ENCODE measurements at regions not wholly inside any gene's neighbourhood (a gene's known extent, or its start where the extent isn't known, plus 50 kb on each side); places are given as distances from the start of the nearest gene placed in this dataset.

DNA sequence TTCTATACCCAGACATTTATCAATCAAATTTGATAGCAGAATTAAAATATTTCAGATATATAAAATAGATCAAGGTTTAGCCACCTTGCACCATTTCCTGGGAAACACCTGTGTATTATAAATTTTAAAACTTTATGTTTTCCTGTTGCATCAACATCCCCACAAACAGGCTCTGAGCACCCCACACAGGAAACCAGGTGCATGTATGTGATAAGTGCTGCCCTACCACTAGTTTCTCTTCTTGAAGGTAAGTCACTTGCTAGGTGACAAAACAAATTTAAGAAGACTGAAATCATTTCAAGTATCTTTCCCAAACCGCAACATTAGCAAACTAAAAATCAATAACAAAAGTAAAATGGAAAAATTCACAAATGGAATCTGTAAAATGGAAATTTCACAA lies 496.1 kb upstream of the CCDC54 start:
- Histone ChIP-seq H3K4me3 (ENCODE audit: low read length in 2 of 2) (no peak overlapping the region), H3K36me3 (ENCODE audit: control insufficient read depth in 1 of 2, insufficient read depth in 2 of 2, low read length in 1 of 2) (no peaks in the 10 kb centered on the region), H3K27me3 (ENCODE audit: control insufficient read depth in 1 of 2, insufficient read depth in 2 of 2, low read length in 1 of 2) (no peaks in the 10 kb centered on the region), H3K9me3 (ENCODE audit: control insufficient read depth, low read length) (no peaks in the 10 kb centered on the region), H3K27ac (ENCODE audit: low read depth in 1 of 2, low read length in 2 of 2) (no peak overlapping the region), H3K4me1 (ENCODE audit: control insufficient read depth in 1 of 2, insufficient read depth in 2 of 2, low read length in 2 of 2) (no peaks in the 10 kb centered on the region)
- ATAC-seq (ENCODE audit: low FRiP score) (no peak), DNase-seq (no peak)
- WGBS, 2 donors, result 95% methylated on average over 1 of the region's 1 CpG
- intact Hi-C loops (cut with DNase I), result no loop called here

DNA sequence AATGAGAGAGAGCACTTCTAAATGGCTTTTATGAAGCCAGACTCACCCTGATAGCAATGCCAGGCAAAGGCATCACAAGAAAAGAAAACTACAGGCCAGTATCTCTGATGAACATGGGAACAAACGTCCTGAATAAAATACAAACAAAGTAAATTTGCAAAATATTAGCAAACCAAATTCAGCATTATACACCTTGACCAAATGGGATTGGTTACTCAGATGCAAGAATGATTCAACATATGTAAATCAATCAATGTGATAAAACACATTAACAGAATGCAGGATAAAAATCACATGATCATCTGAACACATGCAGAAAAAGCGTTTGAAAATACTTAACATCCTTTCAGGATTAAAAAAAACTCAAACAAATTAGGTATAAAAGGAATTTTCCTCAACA lies 494.9 kb upstream of the CCDC54 start:
- Histone ChIP-seq H3K9me3 (ENCODE audit: control insufficient read depth, low read length) (no peaks in the 10 kb centered on the region), H3K36me3 (ENCODE audit: control insufficient read depth in 1 of 2, insufficient read depth in 2 of 2, low read length in 1 of 2) (no peaks in the 10 kb centered on the region), H3K4me3 (ENCODE audit: low read length in 2 of 2) (no peak overlapping the region), H3K4me1 (ENCODE audit: control insufficient read depth in 1 of 2, insufficient read depth in 2 of 2, low read length in 2 of 2) (no peaks in the 10 kb centered on the region), H3K27me3 (ENCODE audit: control insufficient read depth in 1 of 2, insufficient read depth in 2 of 2, low read length in 1 of 2) (no peaks in the 10 kb centered on the region), H3K27ac (ENCODE audit: low read depth in 1 of 2, low read length in 2 of 2) (no peak overlapping the region)
- intact Hi-C loops (cut with DNase I), result no loop called here
- ATAC-seq (ENCODE audit: low FRiP score) (no peak), DNase-seq (no peak)
- 78 to 80% methylated on average over 2 of the region's 2 CpGs for WGBS, 2 donors

DNA sequence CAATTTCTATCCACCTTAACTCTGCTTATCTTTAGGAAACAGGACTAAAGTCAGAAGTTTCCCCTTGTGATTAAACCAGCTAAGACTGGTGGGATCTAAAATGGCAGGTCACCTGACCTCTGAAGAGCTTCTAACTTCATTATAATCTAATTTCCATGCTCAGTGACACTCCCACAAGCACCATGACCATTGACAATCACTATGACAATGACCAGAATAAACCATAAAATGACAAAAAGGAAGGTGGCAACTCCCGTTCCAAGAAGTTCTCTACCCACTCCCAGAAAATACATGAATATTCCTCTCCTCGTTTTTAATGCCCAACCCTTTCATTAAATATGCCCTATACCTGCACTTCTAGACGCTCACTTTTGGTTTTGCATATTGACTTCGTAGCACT lies 471.2 kb upstream of the CCDC54 start:
- Histone ChIP-seq H3K27me3 (ENCODE audit: control insufficient read depth in 1 of 2, insufficient read depth in 2 of 2, low read length in 1 of 2) (no peaks in the 10 kb centered on the region), H3K4me3 (ENCODE audit: low read length in 2 of 2) (no peak overlapping the region), H3K36me3 (ENCODE audit: control insufficient read depth in 1 of 2, insufficient read depth in 2 of 2, low read length in 1 of 2) (no peaks in the 10 kb centered on the region), H3K4me1 (ENCODE audit: control insufficient read depth in 1 of 2, insufficient read depth in 2 of 2, low read length in 2 of 2) (no peaks in the 10 kb centered on the region), H3K27ac (ENCODE audit: low read depth in 1 of 2, low read length in 2 of 2) (no peak overlapping the region), H3K9me3 (ENCODE audit: control insufficient read depth, low read length) (no peaks in the 10 kb centered on the region)
- no peak for DNase-seq
- WGBS, 2 donors, result 65 to 71% methylated on average over 4 of the region's 4 CpGs
- intact Hi-C loops (cut with DNase I), result no loop called here
- no peak for ATAC-seq (ENCODE audit: low FRiP score)

DNA sequence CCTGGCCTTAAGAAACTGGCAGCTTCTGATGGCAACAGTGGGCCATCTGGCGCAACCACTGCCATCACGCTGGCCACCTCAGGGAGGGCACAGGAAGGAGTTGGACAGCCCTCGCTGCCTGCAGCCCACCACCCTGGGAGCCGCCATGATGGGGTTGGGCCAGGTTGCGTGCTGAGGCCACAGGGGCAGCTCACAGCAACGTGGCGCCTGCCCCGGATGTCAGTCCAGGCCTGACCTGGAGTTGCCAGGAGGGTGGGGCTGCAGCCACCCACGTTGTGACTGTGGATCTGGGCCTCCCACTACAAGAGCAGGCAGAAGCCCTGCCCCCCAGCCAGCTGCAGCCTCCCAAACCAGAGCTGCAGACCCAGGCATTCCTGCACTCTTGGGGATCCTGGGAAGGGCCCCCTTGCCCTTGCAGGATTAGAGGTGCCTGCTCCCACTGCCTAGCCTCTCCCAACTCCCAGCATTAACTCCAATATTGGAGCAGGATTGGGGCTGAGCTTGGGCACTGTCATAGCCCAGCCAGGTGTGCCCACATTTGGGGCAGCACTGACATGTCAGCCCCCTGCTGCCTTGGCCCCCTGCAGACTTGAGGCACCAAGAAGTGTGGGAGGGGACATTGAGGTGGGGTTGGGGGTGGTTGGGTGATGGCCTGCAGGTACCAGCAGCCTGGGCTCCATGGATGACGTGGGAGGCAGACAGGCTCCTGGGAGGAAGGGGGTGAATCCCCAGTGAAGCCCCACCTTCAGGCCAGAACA lies 468.9 kb upstream of the CCDC54 start:
- Histone ChIP-seq H3K4me3 (ENCODE audit: low read length in 2 of 2) (no peak overlapping the region), H3K4me1 (ENCODE audit: control insufficient read depth in 1 of 2, insufficient read depth in 2 of 2, low read length in 2 of 2) (no peaks in the 10 kb centered on the region), H3K36me3 (ENCODE audit: control insufficient read depth in 1 of 2, insufficient read depth in 2 of 2, low read length in 1 of 2) (no peaks in the 10 kb centered on the region), H3K27me3 (ENCODE audit: control insufficient read depth in 1 of 2, insufficient read depth in 2 of 2, low read length in 1 of 2) (no peaks in the 10 kb centered on the region), H3K9me3 (ENCODE audit: control insufficient read depth, low read length) (no peaks in the 10 kb centered on the region), H3K27ac (ENCODE audit: low read depth in 1 of 2, low read length in 2 of 2) (no peak overlapping the region)
- WGBS, 2 donors, result 82 to 84% methylated on average over 10 of the region's 10 CpGs
- peak; percentile 22 for ATAC-seq (ENCODE audit: low FRiP score)
- no peak for DNase-seq
- intact Hi-C loops (cut with DNase I), result no loop called here

DNA sequence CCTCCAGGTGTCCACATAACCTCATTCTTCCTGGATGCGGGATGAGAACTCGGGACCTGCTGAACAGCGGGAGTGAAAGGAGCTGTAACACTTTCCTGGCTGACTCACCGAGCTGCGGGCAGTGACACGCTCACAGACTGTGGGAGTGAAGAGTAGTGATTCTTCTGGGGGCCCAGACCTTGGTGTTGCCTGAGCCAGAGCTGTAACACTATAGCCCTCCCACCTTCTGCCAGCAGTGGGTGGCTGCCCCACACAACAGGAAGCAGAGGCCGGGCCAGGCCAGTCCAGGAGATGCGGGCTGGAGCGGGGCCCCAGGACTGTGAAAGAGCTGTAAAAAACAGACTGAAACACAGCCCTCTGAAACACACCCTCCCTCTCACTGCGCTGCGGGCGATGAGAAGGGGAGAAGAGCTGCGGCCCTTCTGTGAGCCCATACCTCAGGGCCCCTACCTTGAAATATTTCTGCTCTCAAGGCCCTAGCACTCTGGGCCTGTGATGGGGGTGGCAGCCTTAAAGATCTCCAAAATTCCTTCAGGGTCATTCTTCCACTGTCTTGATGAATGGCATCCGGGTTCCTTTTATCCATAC lies 464.0 kb upstream of the CCDC54 start:
- Histone ChIP-seq H3K9me3 (ENCODE audit: control insufficient read depth, low read length) (no peaks in the 10 kb centered on the region), H3K36me3 (ENCODE audit: control insufficient read depth in 1 of 2, insufficient read depth in 2 of 2, low read length in 1 of 2) (no peaks in the 10 kb centered on the region), H3K4me1 (ENCODE audit: control insufficient read depth in 1 of 2, insufficient read depth in 2 of 2, low read length in 2 of 2) (no peaks in the 10 kb centered on the region), H3K4me3 (ENCODE audit: low read length in 2 of 2) (no peak overlapping the region), H3K27me3 (ENCODE audit: control insufficient read depth in 1 of 2, insufficient read depth in 2 of 2, low read length in 1 of 2) (no peaks in the 10 kb centered on the region), H3K27ac (ENCODE audit: low read depth in 1 of 2, low read length in 2 of 2) (no peak overlapping the region)
- ATAC-seq (ENCODE audit: low FRiP score) (peak; percentile 33), DNase-seq (no peak)
- intact Hi-C loops (cut with DNase I), result no loop called here
- WGBS, 2 donors, result 63 to 79% methylated on average over 11 to 14 of the region's 14 CpGs

DNA sequence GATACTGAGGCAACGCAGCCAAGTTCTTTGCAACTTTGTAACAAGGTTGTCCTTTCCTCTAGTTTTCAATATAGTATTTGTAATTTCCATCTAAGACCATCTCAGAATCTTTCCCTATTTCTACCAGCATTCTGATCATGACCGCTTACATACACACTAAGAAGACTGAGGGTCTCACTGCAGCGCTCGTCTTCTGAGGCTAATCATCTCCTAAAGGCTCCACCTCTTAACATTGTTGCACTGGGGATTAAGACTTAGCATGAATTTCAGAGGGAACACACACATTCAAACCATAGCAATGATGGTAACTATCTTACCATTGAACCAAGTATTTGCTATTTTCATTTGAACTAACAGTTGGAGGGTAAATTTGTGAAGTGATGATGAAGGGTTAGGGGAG lies 463.3 kb upstream of the CCDC54 start:
- no peaks in the 10 kb centered on the region for H3K9me3 ChIP-seq (ENCODE audit: control insufficient read depth, low read length)
- no peaks in the 10 kb centered on the region for H3K36me3 ChIP-seq (ENCODE audit: control insufficient read depth in 1 of 2, insufficient read depth in 2 of 2, low read length in 1 of 2)
- no peak for DNase-seq
- 95 to 97% methylated on average over 4 of the region's 4 CpGs for WGBS, 2 donors
- no peak overlapping the region for H3K27ac ChIP-seq (ENCODE audit: low read depth in 1 of 2, low read length in 2 of 2)
- ATAC-seq (ENCODE audit: low FRiP score), result no peak
- H3K4me3 ChIP-seq (ENCODE audit: low read length in 2 of 2), result no peak overlapping the region
- no peaks in the 10 kb centered on the region for H3K27me3 ChIP-seq (ENCODE audit: control insufficient read depth in 1 of 2, insufficient read depth in 2 of 2, low read length in 1 of 2)
- intact Hi-C loops (cut with DNase I), result no loop called here
- H3K4me1 ChIP-seq (ENCODE audit: control insufficient read depth in 1 of 2, insufficient read depth in 2 of 2, low read length in 2 of 2), result no peaks in the 10 kb centered on the region

DNA sequence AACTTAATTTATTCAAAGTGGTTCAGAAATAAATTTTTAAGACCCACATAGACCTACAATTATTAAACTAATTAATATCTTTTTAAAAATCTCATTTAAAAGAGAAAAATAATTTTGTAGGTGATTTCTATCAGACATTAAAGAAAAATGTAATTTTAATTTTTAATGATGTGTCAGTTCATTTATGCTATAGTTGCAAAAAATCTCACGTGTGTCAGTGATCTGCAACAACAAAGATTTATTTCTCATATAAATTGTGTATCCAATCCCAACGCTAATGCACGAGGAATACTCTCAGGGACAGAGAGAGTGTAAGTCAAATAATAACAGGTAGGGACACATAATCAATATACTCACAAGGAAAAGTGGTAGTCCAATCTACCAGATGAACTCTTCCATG lies 456.6 kb upstream of the CCDC54 start:
- intact Hi-C loops (cut with DNase I), result no loop called here
- Histone ChIP-seq H3K4me3 (ENCODE audit: low read length in 2 of 2) (no peak overlapping the region), H3K27ac (ENCODE audit: low read depth in 1 of 2, low read length in 2 of 2) (no peak overlapping the region), H3K27me3 (ENCODE audit: control insufficient read depth in 1 of 2, insufficient read depth in 2 of 2, low read length in 1 of 2) (no peaks in the 10 kb centered on the region), H3K9me3 (ENCODE audit: control insufficient read depth, low read length) (no peaks in the 10 kb centered on the region), H3K36me3 (ENCODE audit: control insufficient read depth in 1 of 2, insufficient read depth in 2 of 2, low read length in 1 of 2) (no peaks in the 10 kb centered on the region), H3K4me1 (ENCODE audit: control insufficient read depth in 1 of 2, insufficient read depth in 2 of 2, low read length in 2 of 2) (no peaks in the 10 kb centered on the region)
- DNase-seq (no peak), ATAC-seq (ENCODE audit: low FRiP score) (no peak)
- WGBS, 2 donors, result 90 to 93% methylated on average over 3 of the region's 3 CpGs

DNA sequence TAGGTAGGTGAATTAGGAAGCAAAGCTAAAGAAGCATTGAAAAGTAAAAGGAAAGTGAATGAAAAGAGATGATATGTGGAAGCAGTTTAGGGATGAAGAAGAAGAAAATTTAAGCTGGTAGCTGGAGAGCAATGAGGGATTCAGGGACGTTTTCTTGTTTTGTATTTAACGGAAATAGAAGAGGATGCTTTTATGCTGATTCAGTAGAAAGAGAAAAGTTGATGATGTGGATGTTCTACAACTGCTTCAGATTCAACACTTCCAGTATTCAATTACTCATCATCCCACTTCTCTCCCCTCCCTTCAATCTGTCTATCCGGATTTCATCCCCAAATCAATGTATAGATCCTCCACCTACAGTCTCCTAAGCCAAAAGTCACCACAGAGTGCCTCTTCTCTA lies 448.2 kb upstream of the CCDC54 start:
- no peak overlapping the region for H3K27ac ChIP-seq (ENCODE audit: low read depth in 1 of 2, low read length in 2 of 2)
- H3K4me1 ChIP-seq (ENCODE audit: control insufficient read depth in 1 of 2, insufficient read depth in 2 of 2, low read length in 2 of 2), result no peaks in the 10 kb centered on the region
- intact Hi-C loops (cut with DNase I), result no loop called here
- no peak overlapping the region for H3K4me3 ChIP-seq (ENCODE audit: low read length in 2 of 2)
- DNase-seq, result no peak
- H3K27me3 ChIP-seq (ENCODE audit: control insufficient read depth in 1 of 2, insufficient read depth in 2 of 2, low read length in 1 of 2), result no peaks in the 10 kb centered on the region
- no peaks in the 10 kb centered on the region for H3K36me3 ChIP-seq (ENCODE audit: control insufficient read depth in 1 of 2, insufficient read depth in 2 of 2, low read length in 1 of 2)
- 86 to 88% methylated on average over 3 of the region's 3 CpGs for WGBS, 2 donors
- H3K9me3 ChIP-seq (ENCODE audit: control insufficient read depth, low read length), result no peaks in the 10 kb centered on the region
- ATAC-seq (ENCODE audit: low FRiP score), result no peak

DNA sequence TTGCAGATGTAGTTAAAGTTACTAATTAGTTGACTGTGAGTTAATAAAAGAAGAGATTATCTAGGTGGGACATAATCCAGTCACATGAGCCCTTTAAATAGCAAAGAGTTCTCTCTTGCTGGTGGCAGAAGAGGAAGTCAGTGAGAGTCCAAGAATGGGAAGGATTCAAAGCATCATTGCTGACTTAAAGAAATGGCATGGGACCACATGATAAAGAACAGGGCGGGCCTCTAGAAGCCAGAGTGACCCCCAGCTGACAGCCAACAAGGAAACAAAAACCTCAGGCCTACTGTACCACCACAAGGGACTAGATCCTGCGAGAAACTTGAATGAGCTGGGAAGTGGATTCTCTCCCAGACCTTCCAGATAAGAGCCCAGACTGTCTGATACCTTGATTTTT lies 447.2 kb upstream of the CCDC54 start:
- no peak overlapping the region for H3K27ac ChIP-seq (ENCODE audit: low read depth in 1 of 2, low read length in 2 of 2)
- no peak for ATAC-seq (ENCODE audit: low FRiP score)
- no peaks in the 10 kb centered on the region for H3K27me3 ChIP-seq (ENCODE audit: control insufficient read depth in 1 of 2, insufficient read depth in 2 of 2, low read length in 1 of 2)
- 89 to 90% methylated on average over 2 of the region's 2 CpGs for WGBS, 2 donors
- H3K36me3 ChIP-seq (ENCODE audit: control insufficient read depth in 1 of 2, insufficient read depth in 2 of 2, low read length in 1 of 2), result no peaks in the 10 kb centered on the region
- no peak overlapping the region for H3K4me3 ChIP-seq (ENCODE audit: low read length in 2 of 2)
- no peaks in the 10 kb centered on the region for H3K4me1 ChIP-seq (ENCODE audit: control insufficient read depth in 1 of 2, insufficient read depth in 2 of 2, low read length in 2 of 2)
- no peaks in the 10 kb centered on the region for H3K9me3 ChIP-seq (ENCODE audit: control insufficient read depth, low read length)
- intact Hi-C loops (cut with DNase I), result no loop called here
- DNase-seq, result no peak

Data from aorta (tissue), 5 donors.